HepG2 (cell line): ENCODE measurements at regions not wholly inside any gene's neighbourhood (a gene's known extent, or its start where the extent isn't known, plus 50 kb on each side); places are given as distances from the start of the nearest gene placed in this dataset.

Source experiments
- ATAC-seq: fragments of 200-7000 bp; cut with Tn5 transposase; 3 replicates; pipeline ENCODE4 v1.9.1; 2020; ENCODE audit warnings: mild to moderate bottlenecking, moderate library complexity
- BruUV-seq: library from RNA; stranded (reverse); fragments of 400-500 nt; replicated peaks from 2 replicates; lab custom pipeline; 2021; lab: Mats Ljungman, UMichigan
- CTCF ChIA-PET: fragments of 300-600 bp; formaldehyde crosslinking; extraction: SDS; loops from one replicate; lab custom pipeline; 2021; ENCODE audit warnings: low total read pairs, inconsistent platforms, low intra/inter-chr PET ratio; lab: Yijun Ruan, JAX
- POLR2A ChIA-PET: fragments of 350-600 bp; sonication (Branson Sonifier 250); formaldehyde crosslinking; loops from one replicate; lab custom pipeline; 2020; ENCODE audit warnings: antibody characterized with exemption, inconsistent platforms; lab: Yijun Ruan, JAX
- DNase-seq: peaks from one replicate; pipeline ENCODE4 v3.0.0-alpha.2; 2015; ENCODE audit warnings: low spot score
- FAIRE-seq: peaks from 3 replicates; lab custom pipeline; 2011; peaks lifted over from hg19 to GRCh38; lab: Jason Lieb, UNC
- H2AFZ ChIP-seq: one replicate; pipeline ENCODE4 v1.6.1; 2011; ENCODE audit warnings: low read length, inconsistent platforms
- H3K27ac ChIP-seq: fragments of 300-600 bp; 3 replicates; pipeline ENCODE4 v1.8.0; 2011; ENCODE audit warnings: mixed run types, mild to moderate bottlenecking, mixed read lengths, low read length, inconsistent platforms; ENCODE audit not compliant: insufficient read depth; ENCODE audit errors: extremely low read length
- H3K27me3 ChIP-seq, 2 experiments: fragments of 200-600 bp in 1 of 2; 2 replicates in 1 of 2; 3 replicates in 1 of 2; pipeline versions ENCODE4 v1.6.0 to v1.8.0; 2011; ENCODE audit warnings: low read length in 2 of 2, mild to moderate bottlenecking in 2 of 2, moderate library complexity in 2 of 2, inconsistent platforms in 1 of 2; ENCODE audit not compliant: insufficient read depth in 2 of 2, control insufficient read depth in 1 of 2
- H3K36me3 ChIP-seq, 2 experiments: fragments of 200-600 bp in 1 of 2; replicated peaks in 1 of 2; 2 replicates in 1 of 2; 3 replicates in 1 of 2; pipeline versions ENCODE4 v1.5.1 to v1.8.0; 2011; ENCODE audit warnings: low read length in 2 of 2, inconsistent platforms in 1 of 2; ENCODE audit not compliant: insufficient read depth in 2 of 2, control insufficient read depth in 1 of 2
- H3K4me1 ChIP-seq: 2 replicates; pipeline ENCODE4 v1.5.1; 2012; ENCODE audit warnings: low read length, inconsistent platforms; ENCODE audit not compliant: insufficient read depth
- H3K4me2 ChIP-seq: 2 replicates; pipeline ENCODE4 v1.6.0; 2011; ENCODE audit warnings: low read depth, low read length, inconsistent platforms
- H3K4me3 ChIP-seq, 3 experiments: fragments of 200-600 bp in 1 of 3; sonication (generic), shearing (Covaris generic) in 1 of 3; replicated peaks in 1 of 3; 2 replicates each; pipeline ENCODE4 v1.5.1; 2011 to 2016; ENCODE audit warnings: low read length in 3 of 3, inconsistent platforms in 2 of 3, low read depth in 2 of 3, mild to moderate bottlenecking in 2 of 3, control low read depth in 1 of 3, mixed read lengths in 1 of 3; ENCODE audit not compliant: insufficient read depth in 1 of 3
- H3K79me2 ChIP-seq: one replicate; pipeline ENCODE4 v1.6.1; 2011; ENCODE audit warnings: low read length, inconsistent platforms; ENCODE audit not compliant: insufficient read depth
- H3K9ac ChIP-seq: 2 replicates; pipeline ENCODE4 v1.6.0; 2011; ENCODE audit warnings: mild to moderate bottlenecking, low read depth, low read length, inconsistent platforms; ENCODE audit not compliant: insufficient read depth
- H3K9me3 ChIP-seq: 2 replicates; pipeline ENCODE4 v1.5.1; 2012; ENCODE audit warnings: mild to moderate bottlenecking, low read length
- H4K20me1 ChIP-seq: 2 replicates; pipeline ENCODE4 v1.6.0; 2011; ENCODE audit warnings: inconsistent platforms, mild to moderate bottlenecking, low read length, moderate library complexity; ENCODE audit not compliant: insufficient read depth
- ATF5 ChIP-seq: sonication (generic); formaldehyde crosslinking; IDR thresholded peaks from 2 replicates; pipeline ENCODE4 v1.4.0; 2020; ENCODE audit warnings: mild to moderate bottlenecking, low read depth, missing genetic modification reagents
- CERS6 ChIP-seq: sonication (generic); formaldehyde crosslinking; IDR thresholded peaks from 2 replicates; pipeline ENCODE4 v1.5.0; 2020; ENCODE audit warnings: missing genetic modification reagents
- CSRNP1 ChIP-seq: sonication (generic); formaldehyde crosslinking; IDR thresholded peaks from 2 replicates; pipeline ENCODE4 v1.8.1; 2023; ENCODE audit warnings: mild to moderate bottlenecking, missing genetic modification reagents
- FOSL2 ChIP-seq: sonication (generic); formaldehyde crosslinking; IDR thresholded peaks from 2 replicates; pipeline ENCODE4 v1.4.0; 2020; ENCODE audit warnings: missing genetic modification reagents
- HOXA7 ChIP-seq: sonication (generic); formaldehyde crosslinking; IDR thresholded peaks from 2 replicates; pipeline ENCODE4 v1.8.1; 2022; ENCODE audit warnings: mild to moderate bottlenecking, missing genetic modification reagents, moderate library complexity
- ISX ChIP-seq: sonication (generic); formaldehyde crosslinking; conservative IDR thresholded peaks from 2 replicates; pipeline ENCODE4 v1.5.0; 2020; ENCODE audit warnings: missing genetic modification reagents
- KMT2A ChIP-seq: sonication (generic); formaldehyde crosslinking; IDR thresholded peaks from 2 replicates; pipeline ENCODE4 v1.4.0; 2020; ENCODE audit warnings: missing genetic modification reagents
- RFXANK ChIP-seq: IDR thresholded peaks from 2 replicates; pipeline ENCODE4 v1.6.1; 2016
- SAFB2 ChIP-seq: sonication (generic); formaldehyde crosslinking; IDR thresholded peaks from 2 replicates; pipeline ENCODE4 v1.5.1; 2020; ENCODE audit warnings: missing genetic modification reagents, low read depth, mild to moderate bottlenecking, borderline replicate concordance
- SIX1 ChIP-seq: sonication (generic); formaldehyde crosslinking; IDR thresholded peaks from 2 replicates; pipeline ENCODE4 v1.4.0; 2020; ENCODE audit warnings: missing genetic modification reagents, borderline replicate concordance
- SMAD1 ChIP-seq: sonication (generic); formaldehyde crosslinking; IDR thresholded peaks from 2 replicates; pipeline ENCODE4 v1.4.0; 2020; ENCODE audit warnings: missing genetic modification reagents, low read depth, mild to moderate bottlenecking, borderline replicate concordance
- SMARCE1 ChIP-seq: fragments of 450-650 bp; IDR thresholded peaks from 2 replicates; pipeline ENCODE4 v1.6.1; 2017; ENCODE audit warnings: borderline replicate concordance
- SMC3 ChIP-seq: IDR thresholded peaks from 2 replicates; pipeline ENCODE4 v1.6.1; 2011; ENCODE audit warnings: low read length, improper control_type of control experiment
- SP140L ChIP-seq: sonication (generic); formaldehyde crosslinking; IDR thresholded peaks from 2 replicates; pipeline ENCODE4 v1.4.0; 2020; ENCODE audit warnings: missing genetic modification reagents, borderline replicate concordance
- TCF7 ChIP-seq: sonication (generic); IDR thresholded peaks from 2 replicates; pipeline ENCODE4 v1.6.1; 2016; ENCODE audit warnings: antibody characterized with exemption, low read depth
- THAP11 ChIP-seq: IDR thresholded peaks from 2 replicates; pipeline ENCODE4 v1.6.1; 2016; ENCODE audit warnings: missing biosample characterization, missing genetic modification reagents
- ZMAT5 ChIP-seq: sonication (generic); formaldehyde crosslinking; IDR thresholded peaks from 2 replicates; pipeline ENCODE4 v1.5.0; 2020; ENCODE audit warnings: mild to moderate bottlenecking, low read depth, missing genetic modification reagents, borderline replicate concordance
- ZMYM4 ChIP-seq: sonication (generic); formaldehyde crosslinking; IDR thresholded peaks from 2 replicates; pipeline ENCODE4 v1.8.1; 2023; ENCODE audit warnings: mild to moderate bottlenecking, missing genetic modification reagents
- ZNF121 ChIP-seq: sonication (generic); formaldehyde crosslinking; IDR thresholded peaks from 2 replicates; pipeline ENCODE4 v1.5.0; 2020; ENCODE audit warnings: mild to moderate bottlenecking, missing genetic modification reagents
- ZNF33A ChIP-seq: sonication (generic); formaldehyde crosslinking; IDR thresholded peaks from 2 replicates; pipeline ENCODE4 v1.5.1; 2020; ENCODE audit warnings: missing genetic modification reagents, mild to moderate bottlenecking, moderate library complexity, borderline replicate concordance
- ZNF562 ChIP-seq: sonication (generic); formaldehyde crosslinking; IDR thresholded peaks from 2 replicates; pipeline ENCODE4 v1.8.0; 2022; ENCODE audit warnings: missing genetic modification reagents, borderline replicate concordance
- ZNF709 ChIP-seq: sonication (generic); formaldehyde crosslinking; IDR thresholded peaks from 2 replicates; pipeline ENCODE4 v1.5.0; 2020; ENCODE audit warnings: mild to moderate bottlenecking, missing genetic modification reagents
- WGBS: methylation state at CpG from one replicate; pipeline ENCODE4 v1.1.6; 2017; ENCODE audit warnings: low lambda C conversion rate; 5-methylcytosine and 5-hydroxymethylcytosine counted together
- in situ Hi-C: cut with HindIII; loops from 2 replicates; pipeline ENCODE4 v1.10.0; 2017; ENCODE audit warnings: low pct_unique_long_range_greater_than_20kb; ENCODE audit not compliant: extremely low pct_ligation_motif_present
- intact Hi-C: fragments of 100-400 bp; cut with micrococcal nuclease; formaldehyde crosslinking; loops from one replicate; pipeline ENCODE4 v1.10.0; 2022; ENCODE audit not compliant: unreplicated experiment

GRCh38 chr19:30890033-30890432 is 459.2 kb downstream of the TSHZ3 start (continued):
- TF ChIP-seq SAFB2 (CRISPR knock-in tag) = no peak
- TF ChIP-seq THAP11 (CRISPR knock-in tag) = no peak
- TF ChIP-seq ZMAT5 (CRISPR knock-in tag) = no peak
- TF ChIP-seq ZNF33A (CRISPR knock-in tag) = no peak
- TF ChIP-seq ZNF709 (CRISPR knock-in tag) = no peak
- no peak for TF ChIP-seq CERS6
- no peak for TF ChIP-seq TCF7
- TF ChIP-seq ZMYM4 (CRISPR knock-in tag) = no peak
- no peak for TF ChIP-seq ATF5
- no peak for TF ChIP-seq SIX1 (CRISPR knock-in tag)
- TF ChIP-seq SP140L (CRISPR knock-in tag) = no peak

GRCh38 chr19:30888937-30889336 is 460.3 kb downstream of the TSHZ3 start:
- no peaks in the 10 kb centered on the region for H4K20me1 ChIP-seq
- H3K36me3 ChIP-seq = no peaks in the 10 kb centered on the region
- no peak overlapping the region for H3K9ac ChIP-seq
- no peaks in the 10 kb centered on the region for H3K79me2 ChIP-seq
- H3K4me1 ChIP-seq = no peaks in the 10 kb centered on the region
- H3K27ac ChIP-seq = no peak overlapping the region
- CTCF ChIA-PET = no interaction called here
- intact Hi-C loops = no loop called here
- FAIRE-seq = no peak
- BruUV-seq = no TSS peak
- no peak for TF ChIP-seq RFXANK
- TF ChIP-seq KMT2A = no peak
- no peak for TF ChIP-seq FOSL2 (CRISPR knock-in tag)
- no peak for TF ChIP-seq ZNF562 (CRISPR knock-in tag)
- no peak for TF ChIP-seq SMARCE1
- TF ChIP-seq SMC3 = no peak
- TF ChIP-seq ISX (CRISPR knock-in tag) = no peak
- TF ChIP-seq HOXA7 (CRISPR knock-in tag) = no peak
- no peak for TF ChIP-seq ZNF121 (CRISPR knock-in tag)
- no peak for TF ChIP-seq SMAD1 (CRISPR knock-in tag)
- TF ChIP-seq CSRNP1 (CRISPR knock-in tag) = no peak
- in situ Hi-C loops = no loop called here
- H3K27me3 ChIP-seq = no peaks in the 10 kb centered on the region
- POLR2A ChIA-PET = no interaction called here
- WGBS = 15% methylated on average over 2 of the region's 2 CpGs
- ATAC-seq = no peak
- no peak overlapping the region for H2AFZ ChIP-seq
- no peak for DNase-seq
- H3K4me2 ChIP-seq = no peak overlapping the region
- peaks cover 90% of the 10 kb centered on the region for H3K9me3 ChIP-seq
- no peak overlapping the region for H3K4me3 ChIP-seq
